ENCODE measurements at regions not wholly inside any gene's neighbourhood (a gene's known extent, or its start where the extent isn't known, plus 50 kb on each side); places are given as distances from the start of the nearest gene placed in this dataset.
A peak's percentile ranks its signal among the peaks of the same experiment; 100 is the strongest.

GRCh38 chr7:38331853-38332595 lies 58.6 kb upstream of the TARP start:
- peak; percentile 36 for DNase-seq

- DNase-seq = peak; percentile 55
These were observed 57.6 kb upstream of the TARP start for GRCh38 chr7:38330861-38331621.

GRCh38 chr7:38330039-38330438 lies 56.6 kb upstream of the TARP start:
- DNase-seq = no peak

GRCh38 chr7:38329340-38329739 lies 55.9 kb upstream of the TARP start:
- no peak for DNase-seq

- DNase-seq = no peak
These were observed 55.4 kb upstream of the TARP start for GRCh38 chr7:38328814-38329213.

GRCh38 chr7:38327637-38328036 lies 54.2 kb upstream of the TARP start:
- DNase-seq = no peak

Measured in NCI-H82 (cell line).